ENCODE measurements at regions not wholly inside any gene's neighbourhood (a gene's known extent, or its start where the extent isn't known, plus 50 kb on each side); places are given as distances from the start of the nearest gene placed in this dataset.

GRCh38 chr2:239603411-239604356 lies 202.9 kb upstream of the HDAC4 start:
- TF ChIP-seq ZNF766 (CRISPR knock-in tag; conservative IDR thresholded peaks at IDR 0.05) (no peak), CTCF (IDR thresholded peaks at IDR 0.05 in 2 of 3, conservative IDR thresholded peaks at IDR 0.05 in 1 of 3; ENCODE audit: insufficient read depth in 2 of 3, low read depth in 1 of 3, low read length in 3 of 3) (no peak), POLR2AphosphoS5 (IDR thresholded peaks at IDR 0.05; ENCODE audit: control insufficient read depth, insufficient read depth, low read depth, low read length) (no peak), THAP7 (CRISPR knock-in tag; IDR thresholded peaks at IDR 0.05) (no peak), NEUROD1 (IDR thresholded peaks at IDR 0.05; ENCODE audit: borderline replicate concordance, low read depth, low read length, partially characterized antibody) (no peak), ZFP36 (IDR thresholded peaks at IDR 0.05; ENCODE audit: low read depth, low read length, partially characterized antibody) (no peak), KDM1A (IDR thresholded peaks at IDR 0.05) (no peak)
